Lower leg skin (tissue), 4 donors: ENCODE measurements at regions not wholly inside any gene's neighbourhood (a gene's known extent, or its start where the extent isn't known, plus 50 kb on each side); places are given as distances from the start of the nearest gene placed in this dataset.

ENCODE experiments used
- DNase-seq, 2 donors: peaks; one replicate each; pipeline ENCODE4 v3.0.0-alpha.2; 2019; ENCODE audit warnings: low spot score in 2 of 2
- H3K4me3 ChIP-seq: fragments of 200-600 bp; sonication (generic); 2 replicates; pipeline ENCODE4 v1.5.1; 2017; ENCODE audit warnings: mild to moderate bottlenecking, low read depth; ENCODE audit not compliant: poor library complexity, severe bottlenecking
- POLR2A ChIP-seq, 2 donors: fragments of 450-650 bp; IDR thresholded peaks; one replicate each; pipeline ENCODE4 v1.6.1; 2016 to 2017; ENCODE audit warnings: antibody characterized with exemption in 2 of 2, mild to moderate bottlenecking in 1 of 2, moderate library complexity in 1 of 2
- WGBS, 2 donors: methylation state at CpG; one replicate each; pipeline ENCODE4 v1.1.5; 2018; 5-methylcytosine and 5-hydroxymethylcytosine counted together
- intact Hi-C: fragments of 100-400 bp; cut with DNase I; formaldehyde crosslinking; loops from one replicate; pipeline ENCODE4 v1.15.0; 2023; ENCODE audit warnings: low total_unique reads
- TF ChIP-seq, protein P1 (sequence below), 3 donors: fragments of 450-650 bp; IDR thresholded peaks; one replicate each; pipeline ENCODE4 v1.5.1; 2016; ENCODE audit warnings: antibody characterized with exemption in 3 of 3, mild to moderate bottlenecking in 3 of 3, moderate library complexity in 2 of 3

- 72 to 74% methylated on average over 2 of the region's 2 CpGs for WGBS, 2 donors
- DNase-seq = no peak
- H3K4me3 ChIP-seq = no peak overlapping the region
- TF ChIP-seq, protein P1, sequence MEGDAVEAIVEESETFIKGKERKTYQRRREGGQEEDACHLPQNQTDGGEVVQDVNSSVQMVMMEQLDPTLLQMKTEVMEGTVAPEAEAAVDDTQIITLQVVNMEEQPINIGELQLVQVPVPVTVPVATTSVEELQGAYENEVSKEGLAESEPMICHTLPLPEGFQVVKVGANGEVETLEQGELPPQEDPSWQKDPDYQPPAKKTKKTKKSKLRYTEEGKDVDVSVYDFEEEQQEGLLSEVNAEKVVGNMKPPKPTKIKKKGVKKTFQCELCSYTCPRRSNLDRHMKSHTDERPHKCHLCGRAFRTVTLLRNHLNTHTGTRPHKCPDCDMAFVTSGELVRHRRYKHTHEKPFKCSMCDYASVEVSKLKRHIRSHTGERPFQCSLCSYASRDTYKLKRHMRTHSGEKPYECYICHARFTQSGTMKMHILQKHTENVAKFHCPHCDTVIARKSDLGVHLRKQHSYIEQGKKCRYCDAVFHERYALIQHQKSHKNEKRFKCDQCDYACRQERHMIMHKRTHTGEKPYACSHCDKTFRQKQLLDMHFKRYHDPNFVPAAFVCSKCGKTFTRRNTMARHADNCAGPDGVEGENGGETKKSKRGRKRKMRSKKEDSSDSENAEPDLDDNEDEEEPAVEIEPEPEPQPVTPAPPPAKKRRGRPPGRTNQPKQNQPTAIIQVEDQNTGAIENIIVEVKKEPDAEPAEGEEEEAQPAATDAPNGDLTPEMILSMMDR (IDR thresholded peaks at IDR 0.05) = no peak
- no peak for TF ChIP-seq POLR2A (IDR thresholded peaks at IDR 0.05)
- intact Hi-C loops = no loop called here
These were observed 103.9 kb upstream of the FHL2 start for GRCh38 chr2:105502625-105503334.

DNA sequence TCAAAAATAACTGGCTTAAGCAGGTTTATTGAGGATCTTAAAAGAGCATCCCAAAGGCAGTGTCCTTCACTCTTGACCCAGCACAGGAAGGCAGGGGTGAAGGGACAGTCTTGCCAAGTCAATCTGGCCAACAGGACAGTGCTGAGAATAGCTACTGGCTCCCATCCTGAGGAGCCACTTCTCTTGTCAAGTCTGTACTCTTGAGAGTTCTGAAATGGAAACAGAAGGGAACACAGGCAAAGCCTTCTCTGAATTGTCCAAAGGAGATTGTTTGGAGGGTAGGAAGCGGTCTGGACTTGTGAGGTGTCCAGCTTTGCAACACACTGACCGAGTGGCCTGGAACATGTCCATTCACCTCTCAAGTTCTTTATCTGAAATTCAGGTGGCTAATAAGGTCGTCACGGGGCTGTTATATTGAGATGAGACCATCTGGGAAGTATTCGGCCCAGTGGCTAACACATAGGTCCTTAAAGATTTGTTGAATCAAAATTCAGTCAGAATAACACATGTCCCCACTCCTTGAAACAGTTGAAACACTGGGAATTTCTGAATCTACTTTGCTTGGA lies 99.5 kb upstream of the FHL2 start:
- no peak for TF ChIP-seq POLR2A (IDR thresholded peaks at IDR 0.05)
- TF ChIP-seq, protein P1 (IDR thresholded peaks at IDR 0.05) = no peak
- intact Hi-C loops = no loop called here
- H3K4me3 ChIP-seq = no peak overlapping the region
- WGBS, 2 donors = 86 to 95% methylated on average over 5 of the region's 5 CpGs
- no peak for DNase-seq

GRCh38 chr2:105497094-105497493 lies 98.2 kb upstream of the FHL2 start:
- intact Hi-C loops = no loop called here
- TF ChIP-seq, protein P1 (IDR thresholded peaks at IDR 0.05) = no peak
- no peak for TF ChIP-seq POLR2A (IDR thresholded peaks at IDR 0.05)
- WGBS, 2 donors = 71 to 82% methylated on average over 4 of the region's 4 CpGs
- DNase-seq = no peak
- H3K4me3 ChIP-seq = no peak overlapping the region

- H3K4me3 ChIP-seq = no peak overlapping the region
- intact Hi-C loops = no loop called here
- no peak for DNase-seq
- WGBS, 2 donors = 67 to 71% methylated on average over 3 of the region's 3 CpGs
- TF ChIP-seq, protein P1 (IDR thresholded peaks at IDR 0.05) = no peak
- TF ChIP-seq POLR2A (IDR thresholded peaks at IDR 0.05) = no peak
These were observed 97.4 kb upstream of the FHL2 start for GRCh38 chr2:105496271-105496670.

- WGBS, 2 donors = 86 to 92% methylated on average over 13 of the region's 13 CpGs
- TF ChIP-seq, protein P1 (IDR thresholded peaks at IDR 0.05) = no peak
- no peak for TF ChIP-seq POLR2A (IDR thresholded peaks at IDR 0.05)
- intact Hi-C loops = no loop called here
- H3K4me3 ChIP-seq = no peak overlapping the region
- DNase-seq = no peak
These were observed 96.0 kb upstream of the FHL2 start for GRCh38 chr2:105494683-105495425.
